ENCODE measurements at regions not wholly inside any gene's neighbourhood (a gene's known extent, or its start where the extent isn't known, plus 50 kb on each side); places are given as distances from the start of the nearest gene placed in this dataset.
"Not testable (repeated sequence)": the region's sequence is repeated elsewhere in the genome, so short reads cannot be mapped to it uniquely, and the experiment has no call there.

DNA sequence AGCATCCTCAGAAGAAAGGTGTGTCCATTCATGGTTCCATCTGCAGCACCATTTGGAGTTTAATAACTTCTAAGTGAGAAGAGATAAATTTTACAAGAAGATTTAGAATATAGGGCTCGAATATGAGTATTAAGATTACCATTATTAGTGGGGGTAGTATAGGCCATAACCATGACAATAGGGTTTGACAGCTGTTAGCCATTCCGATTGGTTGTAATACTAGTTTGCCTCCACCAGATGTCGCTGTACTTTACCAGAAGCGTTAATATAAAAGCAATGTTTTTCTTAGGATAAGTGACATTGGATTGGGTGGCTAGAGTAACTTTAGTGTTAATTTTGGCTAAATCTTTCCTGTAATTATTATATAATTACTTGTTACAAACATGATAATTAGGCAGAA, 107.5 kb upstream of the SRD5A2 start:
- TF ChIP-seq, protein P1, sequence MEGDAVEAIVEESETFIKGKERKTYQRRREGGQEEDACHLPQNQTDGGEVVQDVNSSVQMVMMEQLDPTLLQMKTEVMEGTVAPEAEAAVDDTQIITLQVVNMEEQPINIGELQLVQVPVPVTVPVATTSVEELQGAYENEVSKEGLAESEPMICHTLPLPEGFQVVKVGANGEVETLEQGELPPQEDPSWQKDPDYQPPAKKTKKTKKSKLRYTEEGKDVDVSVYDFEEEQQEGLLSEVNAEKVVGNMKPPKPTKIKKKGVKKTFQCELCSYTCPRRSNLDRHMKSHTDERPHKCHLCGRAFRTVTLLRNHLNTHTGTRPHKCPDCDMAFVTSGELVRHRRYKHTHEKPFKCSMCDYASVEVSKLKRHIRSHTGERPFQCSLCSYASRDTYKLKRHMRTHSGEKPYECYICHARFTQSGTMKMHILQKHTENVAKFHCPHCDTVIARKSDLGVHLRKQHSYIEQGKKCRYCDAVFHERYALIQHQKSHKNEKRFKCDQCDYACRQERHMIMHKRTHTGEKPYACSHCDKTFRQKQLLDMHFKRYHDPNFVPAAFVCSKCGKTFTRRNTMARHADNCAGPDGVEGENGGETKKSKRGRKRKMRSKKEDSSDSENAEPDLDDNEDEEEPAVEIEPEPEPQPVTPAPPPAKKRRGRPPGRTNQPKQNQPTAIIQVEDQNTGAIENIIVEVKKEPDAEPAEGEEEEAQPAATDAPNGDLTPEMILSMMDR (IDR thresholded peaks at IDR 0.05; ENCODE audit: low read depth, low read length): peak; percentile 37
- no peak for DNase-seq (ENCODE audit: extremely low read depth, low read depth)

DNA sequence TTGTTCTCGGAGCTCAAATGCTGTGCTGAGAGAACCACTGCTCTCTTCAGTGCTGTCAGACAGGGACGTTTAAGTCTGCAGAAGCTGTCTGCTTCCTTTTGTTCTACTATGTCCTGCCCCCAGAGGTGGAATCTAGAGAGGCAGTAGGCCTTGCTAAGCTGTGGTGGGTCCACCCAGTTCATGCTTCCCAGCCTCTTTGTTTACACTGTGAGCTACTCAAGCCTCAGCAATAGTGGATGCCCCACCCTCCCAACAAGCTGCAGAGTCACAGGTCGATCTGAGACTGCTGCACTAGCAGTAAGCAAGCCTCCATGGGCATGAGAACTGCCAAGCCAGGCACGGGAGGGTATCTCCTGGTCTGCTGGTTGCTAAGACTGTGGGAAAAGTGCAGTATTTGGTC, 102.8 kb upstream of the SRD5A2 start:
- not testable (repeated sequence) for DNase-seq (ENCODE audit: extremely low read depth, low read depth)

DNA sequence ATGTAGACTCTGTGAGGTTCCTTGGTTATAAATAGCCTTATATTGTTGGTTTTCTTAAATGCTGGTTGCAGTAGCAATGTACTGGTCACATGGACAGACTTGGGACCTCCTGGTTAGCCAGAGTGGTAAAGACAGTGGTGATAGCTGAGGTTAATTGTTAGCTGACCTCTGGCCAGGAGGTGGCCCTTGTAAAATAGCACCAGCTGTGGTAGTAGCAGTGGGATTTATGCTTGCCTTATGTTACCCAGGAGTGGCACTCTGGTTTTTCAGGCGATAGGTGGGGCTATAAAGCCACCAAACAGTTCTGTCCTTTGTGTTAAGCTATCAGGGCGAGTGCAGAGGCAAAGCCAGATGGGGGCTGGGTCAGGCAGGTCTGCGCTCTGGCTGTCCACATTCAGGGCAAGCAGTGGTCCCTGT, 94.8 kb upstream of the SRD5A2 start:
- TF ChIP-seq, protein P1 (IDR thresholded peaks at IDR 0.05; ENCODE audit: low read depth, low read length): no peak
- DNase-seq (ENCODE audit: extremely low read depth, low read depth): no peak

DNA sequence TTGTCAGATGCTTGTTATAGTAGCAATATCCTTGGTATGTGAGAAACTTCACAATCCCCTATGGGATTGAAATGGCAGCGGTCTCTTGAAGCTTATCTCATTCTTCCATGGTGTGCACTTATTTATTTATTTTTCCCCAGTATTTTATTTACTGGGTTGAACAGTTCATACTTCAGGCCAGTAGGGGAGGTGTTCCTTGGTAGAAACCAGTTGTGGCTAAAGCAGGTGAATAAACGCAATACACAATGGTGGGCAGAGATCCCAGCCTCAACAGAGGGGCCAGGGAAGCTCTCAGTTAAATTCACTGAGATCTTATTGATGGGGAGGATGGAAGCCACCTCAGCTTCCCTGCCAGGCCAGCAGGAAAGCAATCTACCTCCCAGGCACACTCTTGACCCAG, 93.7 kb upstream of the SRD5A2 start:
- DNase-seq (ENCODE audit: extremely low read depth, low read depth): no peak
- TF ChIP-seq, protein P1 (IDR thresholded peaks at IDR 0.05; ENCODE audit: low read depth, low read length): no peak

DNA sequence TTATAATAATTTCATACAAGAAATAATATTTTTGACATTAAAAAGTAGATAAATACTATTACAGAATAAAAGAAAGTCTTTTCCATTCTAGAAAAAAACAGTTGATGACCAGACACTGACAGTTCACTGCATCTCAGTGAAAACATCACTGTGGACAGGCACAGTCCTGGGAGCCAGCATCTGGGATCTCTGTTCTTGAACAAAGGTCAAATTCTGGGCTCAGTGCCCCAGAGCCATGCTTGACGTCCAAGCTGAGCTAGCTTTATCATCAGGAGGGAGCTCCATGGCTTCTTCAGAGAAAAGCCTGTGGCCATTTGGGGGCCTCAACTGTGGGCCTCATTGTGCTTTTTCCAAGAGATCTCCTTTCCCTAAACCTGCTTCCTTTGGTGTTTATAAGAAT, 86.1 kb upstream of the SRD5A2 start:
- DNase-seq (ENCODE audit: extremely low read depth, low read depth): no peak
- TF ChIP-seq, protein P1 (IDR thresholded peaks at IDR 0.05; ENCODE audit: low read depth, low read length): no peak

DNA sequence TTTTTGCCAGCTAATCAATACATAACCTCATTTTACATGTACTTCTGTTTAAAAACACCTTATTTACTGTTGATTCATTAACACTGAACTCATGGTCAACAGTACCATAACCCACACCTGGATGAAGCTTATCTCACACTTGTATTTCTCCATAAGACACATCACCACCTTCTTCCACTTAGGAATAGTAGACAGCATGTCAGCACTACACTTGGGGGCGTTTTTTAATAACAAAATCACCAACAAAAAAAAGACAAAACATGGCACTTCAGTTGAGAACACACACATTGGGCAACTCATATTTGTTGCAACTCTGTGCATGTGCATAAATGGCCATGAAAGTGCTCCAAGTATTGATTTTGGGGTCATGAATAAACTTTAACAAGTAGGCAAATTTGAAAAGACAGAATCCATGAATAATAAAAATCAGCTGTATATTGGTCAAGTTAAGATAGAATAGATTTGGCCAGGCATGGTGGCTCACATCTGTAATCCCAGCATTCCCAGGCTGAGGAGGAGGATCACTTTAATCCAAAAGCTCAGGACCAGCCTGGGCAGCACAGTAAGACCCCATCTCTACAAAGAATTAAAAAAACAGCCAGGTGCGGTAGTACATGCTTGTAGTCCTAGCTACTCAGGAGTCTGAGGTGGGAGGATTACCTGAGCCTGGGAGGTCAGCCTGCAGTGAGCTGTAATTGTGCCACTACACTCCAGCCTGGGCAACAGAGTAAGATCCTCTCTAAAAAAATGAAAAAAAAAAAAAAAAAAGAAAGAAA, 84.4 kb upstream of the SRD5A2 start:
- DNase-seq (ENCODE audit: extremely low read depth, low read depth): no peak
- TF ChIP-seq, protein P1 (IDR thresholded peaks at IDR 0.05; ENCODE audit: low read depth, low read length): no peak

DNA sequence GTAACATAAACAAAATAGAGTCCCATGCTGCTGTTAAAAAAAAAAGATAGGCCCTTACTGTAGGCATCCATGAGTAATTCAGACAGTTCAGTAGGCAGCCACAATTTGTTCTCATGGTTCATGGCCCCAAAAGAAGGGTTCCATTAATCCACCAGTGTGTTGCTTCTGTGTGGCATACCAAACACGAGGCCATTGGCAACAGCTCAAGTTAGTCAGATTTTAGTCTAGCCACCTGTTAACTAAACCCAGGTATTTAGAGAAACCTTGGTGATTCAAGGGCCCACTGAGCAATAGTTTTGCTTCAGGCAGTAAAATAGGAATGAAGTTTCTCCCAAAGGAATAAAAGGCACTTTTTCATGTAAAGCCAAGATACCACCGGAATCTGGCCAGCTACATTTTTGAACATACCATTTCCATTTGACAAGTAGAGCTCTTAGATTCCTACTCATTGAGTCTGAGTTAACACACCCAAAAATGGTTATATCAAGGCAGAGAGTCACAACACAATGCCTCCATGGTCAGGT, 80.1 kb upstream of the SRD5A2 start:
- DNase-seq (ENCODE audit: extremely low read depth, low read depth): no peak
- TF ChIP-seq, protein P1 (IDR thresholded peaks at IDR 0.05; ENCODE audit: low read depth, low read length): no peak

DNA sequence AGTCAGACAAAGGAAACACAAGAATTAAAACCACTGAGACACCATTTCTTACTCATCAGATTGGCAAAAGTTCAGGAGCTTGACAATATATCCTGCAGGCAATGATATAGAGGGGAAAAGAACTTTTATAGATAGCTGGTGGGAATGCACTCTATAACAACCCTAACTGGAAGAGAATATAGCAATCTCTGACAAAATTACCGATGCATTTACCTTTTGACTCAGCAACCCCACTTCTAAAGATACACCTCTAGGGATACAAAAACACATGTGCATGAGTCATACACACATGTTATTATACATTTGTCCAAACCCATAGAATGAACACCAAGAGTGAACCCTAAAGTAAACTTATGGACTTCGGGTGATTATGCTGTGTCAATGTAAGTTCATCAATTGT, 79.4 kb upstream of the SRD5A2 start:
- TF ChIP-seq, protein P1 (IDR thresholded peaks at IDR 0.05; ENCODE audit: low read depth, low read length): no peak
- DNase-seq (ENCODE audit: extremely low read depth, low read depth): no peak

All from AG09319 (cell line).